ENCODE measurements at regions not wholly inside any gene's neighbourhood (a gene's known extent, or its start where the extent isn't known, plus 50 kb on each side); places are given as distances from the start of the nearest gene placed in this dataset.

- H3K9ac ChIP-seq (ENCODE audit: low read length), result no peak overlapping the region
- H3K36me3 ChIP-seq (ENCODE audit: control insufficient read depth, insufficient read depth, low read length), result no peaks in the 10 kb centered on the region
- no peaks in the 10 kb centered on the region for H3K4me1 ChIP-seq (ENCODE audit: control insufficient read depth, insufficient read depth, low read length)
- H3K4me3 ChIP-seq (ENCODE audit: low read length), result no peak overlapping the region
- H3K27me3 ChIP-seq (ENCODE audit: control insufficient read depth, insufficient read depth, low read length), result no peaks in the 10 kb centered on the region
- no peaks in the 10 kb centered on the region for H3K9me3 ChIP-seq (ENCODE audit: control insufficient read depth, low read length)
These were observed 374.6 kb upstream of the LUZP2 start for GRCh38 chr11:24122291-24122690.

GRCh38 chr11:24124876-24125275 lies 372.0 kb upstream of the LUZP2 start:
- Histone ChIP-seq H3K9me3 (ENCODE audit: control insufficient read depth, low read length) (no peaks in the 10 kb centered on the region), H3K27me3 (ENCODE audit: control insufficient read depth, insufficient read depth, low read length) (no peaks in the 10 kb centered on the region), H3K9ac (ENCODE audit: low read length) (no peak overlapping the region), H3K4me1 (ENCODE audit: control insufficient read depth, insufficient read depth, low read length) (no peaks in the 10 kb centered on the region), H3K4me3 (ENCODE audit: low read length) (no peak overlapping the region), H3K36me3 (ENCODE audit: control insufficient read depth, insufficient read depth, low read length) (no peaks in the 10 kb centered on the region)

GRCh38 chr11:24131698-24132097 lies 365.2 kb upstream of the LUZP2 start:
- Histone ChIP-seq H3K4me3 (ENCODE audit: low read length) (no peak overlapping the region), H3K27me3 (ENCODE audit: control insufficient read depth, insufficient read depth, low read length) (no peaks in the 10 kb centered on the region), H3K9ac (ENCODE audit: low read length) (no peak overlapping the region), H3K36me3 (ENCODE audit: control insufficient read depth, insufficient read depth, low read length) (no peaks in the 10 kb centered on the region), H3K4me1 (ENCODE audit: control insufficient read depth, insufficient read depth, low read length) (no peaks in the 10 kb centered on the region), H3K9me3 (ENCODE audit: control insufficient read depth, low read length) (no peaks in the 10 kb centered on the region)

- Histone ChIP-seq H3K9ac (ENCODE audit: low read length) (no peak overlapping the region), H3K27me3 (ENCODE audit: control insufficient read depth, insufficient read depth, low read length) (no peaks in the 10 kb centered on the region), H3K9me3 (ENCODE audit: control insufficient read depth, low read length) (no peaks in the 10 kb centered on the region), H3K4me3 (ENCODE audit: low read length) (no peak overlapping the region), H3K36me3 (ENCODE audit: control insufficient read depth, insufficient read depth, low read length) (no peaks in the 10 kb centered on the region), H3K4me1 (ENCODE audit: control insufficient read depth, insufficient read depth, low read length) (no peaks in the 10 kb centered on the region)
These were observed 364.4 kb upstream of the LUZP2 start for GRCh38 chr11:24132471-24132870.

GRCh38 chr11:24134879-24135589 lies 361.8 kb upstream of the LUZP2 start:
- Histone ChIP-seq H3K9ac (ENCODE audit: low read length) (no peak overlapping the region), H3K27me3 (ENCODE audit: control insufficient read depth, insufficient read depth, low read length) (no peaks in the 10 kb centered on the region), H3K4me1 (ENCODE audit: control insufficient read depth, insufficient read depth, low read length) (no peaks in the 10 kb centered on the region), H3K4me3 (ENCODE audit: low read length) (no peak overlapping the region), H3K9me3 (ENCODE audit: control insufficient read depth, low read length) (no peaks in the 10 kb centered on the region), H3K36me3 (ENCODE audit: control insufficient read depth, insufficient read depth, low read length) (no peaks in the 10 kb centered on the region)

GRCh38 chr11:24142062-24142461 lies 354.8 kb upstream of the LUZP2 start:
- Histone ChIP-seq H3K27me3 (ENCODE audit: control insufficient read depth, insufficient read depth, low read length) (no peaks in the 10 kb centered on the region), H3K9ac (ENCODE audit: low read length) (no peak overlapping the region), H3K9me3 (ENCODE audit: control insufficient read depth, low read length) (no peaks in the 10 kb centered on the region), H3K4me1 (ENCODE audit: control insufficient read depth, insufficient read depth, low read length) (no peaks in the 10 kb centered on the region), H3K36me3 (ENCODE audit: control insufficient read depth, insufficient read depth, low read length) (no peaks in the 10 kb centered on the region), H3K4me3 (ENCODE audit: low read length) (no peak overlapping the region)

- H3K9me3 ChIP-seq (ENCODE audit: control insufficient read depth, low read length), result no peaks in the 10 kb centered on the region
- no peak overlapping the region for H3K4me3 ChIP-seq (ENCODE audit: low read length)
- H3K9ac ChIP-seq (ENCODE audit: low read length), result no peak overlapping the region
- H3K27me3 ChIP-seq (ENCODE audit: control insufficient read depth, insufficient read depth, low read length), result no peaks in the 10 kb centered on the region
- no peaks in the 10 kb centered on the region for H3K4me1 ChIP-seq (ENCODE audit: control insufficient read depth, insufficient read depth, low read length)
- no peaks in the 10 kb centered on the region for H3K36me3 ChIP-seq (ENCODE audit: control insufficient read depth, insufficient read depth, low read length)
These were observed 351.4 kb upstream of the LUZP2 start for GRCh38 chr11:24145411-24145810.

GRCh38 chr11:24153337-24153736 lies 343.5 kb upstream of the LUZP2 start:
- no peaks in the 10 kb centered on the region for H3K9me3 ChIP-seq (ENCODE audit: control insufficient read depth, low read length)
- no peak overlapping the region for H3K9ac ChIP-seq (ENCODE audit: low read length)
- no peaks in the 10 kb centered on the region for H3K4me1 ChIP-seq (ENCODE audit: control insufficient read depth, insufficient read depth, low read length)
- no peaks in the 10 kb centered on the region for H3K36me3 ChIP-seq (ENCODE audit: control insufficient read depth, insufficient read depth, low read length)
- H3K27me3 ChIP-seq (ENCODE audit: control insufficient read depth, insufficient read depth, low read length), result no peaks in the 10 kb centered on the region
- H3K4me3 ChIP-seq (ENCODE audit: low read length), result no peak overlapping the region

- Histone ChIP-seq H3K4me1 (ENCODE audit: control insufficient read depth, insufficient read depth, low read length) (no peaks in the 10 kb centered on the region), H3K27me3 (ENCODE audit: control insufficient read depth, insufficient read depth, low read length) (no peaks in the 10 kb centered on the region), H3K9ac (ENCODE audit: low read length) (no peak overlapping the region), H3K4me3 (ENCODE audit: low read length) (no peak overlapping the region), H3K36me3 (ENCODE audit: control insufficient read depth, insufficient read depth, low read length) (no peaks in the 10 kb centered on the region), H3K9me3 (ENCODE audit: control insufficient read depth, low read length) (no peaks in the 10 kb centered on the region)
These were observed 341.1 kb upstream of the LUZP2 start for GRCh38 chr11:24155792-24156191.

- Histone ChIP-seq H3K4me1 (ENCODE audit: control insufficient read depth, insufficient read depth, low read length) (no peaks in the 10 kb centered on the region), H3K9ac (ENCODE audit: low read length) (no peak overlapping the region), H3K36me3 (ENCODE audit: control insufficient read depth, insufficient read depth, low read length) (no peaks in the 10 kb centered on the region), H3K4me3 (ENCODE audit: low read length) (no peak overlapping the region), H3K9me3 (ENCODE audit: control insufficient read depth, low read length) (no peaks in the 10 kb centered on the region), H3K27me3 (ENCODE audit: control insufficient read depth, insufficient read depth, low read length) (no peaks in the 10 kb centered on the region)
These were observed 339.5 kb upstream of the LUZP2 start for GRCh38 chr11:24157316-24157715.

GRCh38 chr11:24161587-24161986 lies 335.3 kb upstream of the LUZP2 start:
- Histone ChIP-seq H3K4me3 (ENCODE audit: low read length) (no peak overlapping the region), H3K36me3 (ENCODE audit: control insufficient read depth, insufficient read depth, low read length) (no peaks in the 10 kb centered on the region), H3K9ac (ENCODE audit: low read length) (no peak overlapping the region), H3K4me1 (ENCODE audit: control insufficient read depth, insufficient read depth, low read length) (no peaks in the 10 kb centered on the region), H3K27me3 (ENCODE audit: control insufficient read depth, insufficient read depth, low read length) (no peaks in the 10 kb centered on the region), H3K9me3 (ENCODE audit: control insufficient read depth, low read length) (no peaks in the 10 kb centered on the region)

GRCh38 chr11:24163146-24163545 lies 333.7 kb upstream of the LUZP2 start:
- no peaks in the 10 kb centered on the region for H3K9me3 ChIP-seq (ENCODE audit: control insufficient read depth, low read length)
- H3K4me3 ChIP-seq (ENCODE audit: low read length), result no peak overlapping the region
- H3K36me3 ChIP-seq (ENCODE audit: control insufficient read depth, insufficient read depth, low read length), result no peaks in the 10 kb centered on the region
- H3K4me1 ChIP-seq (ENCODE audit: control insufficient read depth, insufficient read depth, low read length), result no peaks in the 10 kb centered on the region
- no peaks in the 10 kb centered on the region for H3K27me3 ChIP-seq (ENCODE audit: control insufficient read depth, insufficient read depth, low read length)
- no peak overlapping the region for H3K9ac ChIP-seq (ENCODE audit: low read length)

GRCh38 chr11:24163841-24164240 lies 333.0 kb upstream of the LUZP2 start:
- Histone ChIP-seq H3K36me3 (ENCODE audit: control insufficient read depth, insufficient read depth, low read length) (no peaks in the 10 kb centered on the region), H3K9ac (ENCODE audit: low read length) (no peak overlapping the region), H3K4me1 (ENCODE audit: control insufficient read depth, insufficient read depth, low read length) (no peaks in the 10 kb centered on the region), H3K4me3 (ENCODE audit: low read length) (no peak overlapping the region), H3K9me3 (ENCODE audit: control insufficient read depth, low read length) (no peaks in the 10 kb centered on the region), H3K27me3 (ENCODE audit: control insufficient read depth, insufficient read depth, low read length) (no peaks in the 10 kb centered on the region)

Measured in mucosa of stomach (tissue), 1 donor.